Activated CD8-positive, alpha-beta T cell treated with anti-CD3 and anti-CD28 coated beads for 36 hours (primary cell): ENCODE measurements at regions not wholly inside any gene's neighbourhood (a gene's known extent, or its start where the extent isn't known, plus 50 kb on each side); places are given as distances from the start of the nearest gene placed in this dataset.

Source experiments
- ATAC-seq: fragments of 200-7000 bp; cut with Tn5 transposase; one replicate; pipeline ENCODE4 v1.10.0; 2021; ENCODE audit warnings: mild to moderate bottlenecking, moderate library complexity
- CTCF ChIA-PET: fragments of 350-600 bp; sonication (Branson Sonifier 250); formaldehyde crosslinking; loops from one replicate; lab custom pipeline; 2021; ENCODE audit warnings: antibody characterized with exemption; lab: Charles Lee
- POLR2A ChIA-PET: fragments of 350-600 bp; sonication (Branson Sonifier 250); formaldehyde crosslinking; loops from one replicate; lab custom pipeline; 2021; ENCODE audit warnings: antibody characterized with exemption; lab: Charles Lee
- DNase-seq: peaks from one replicate; pipeline ENCODE4 v3.0.0-alpha.2; 2020
- H3K27ac Mint-ChIP-seq: one replicate; pipeline ENCODE4 v1.8.0; 2021; ENCODE audit warnings: mild to moderate bottlenecking, mixed read lengths
- H3K27me3 Mint-ChIP-seq: one replicate; pipeline ENCODE4 v1.8.0; 2021; ENCODE audit warnings: mixed read lengths
- H3K36me3 Mint-ChIP-seq: one replicate; pipeline ENCODE4 v1.8.0; 2021; ENCODE audit warnings: low read depth, mixed read lengths
- H3K4me1 Mint-ChIP-seq: one replicate; pipeline ENCODE4 v1.8.0; 2021; ENCODE audit warnings: low read depth, mixed read lengths
- H3K4me3 Mint-ChIP-seq: one replicate; pipeline ENCODE4 v1.8.0; 2021; ENCODE audit warnings: mild to moderate bottlenecking, moderate library complexity, mixed read lengths
- H3K9me3 Mint-ChIP-seq: one replicate; pipeline ENCODE4 v1.8.0; 2021; ENCODE audit warnings: mixed read lengths
- intact Hi-C: fragments of 100-400 bp; cut with micrococcal nuclease; formaldehyde crosslinking; loops from one replicate; pipeline ENCODE4 v1.10.0; 2022
- TF ChIP-seq, protein P1 (sequence below): fragments of 200-600 bp; IDR thresholded peaks from one replicate; pipeline ENCODE4 v1.8.0; 2022; ENCODE audit warnings: antibody characterized with exemption, mild to moderate bottlenecking

DNA sequence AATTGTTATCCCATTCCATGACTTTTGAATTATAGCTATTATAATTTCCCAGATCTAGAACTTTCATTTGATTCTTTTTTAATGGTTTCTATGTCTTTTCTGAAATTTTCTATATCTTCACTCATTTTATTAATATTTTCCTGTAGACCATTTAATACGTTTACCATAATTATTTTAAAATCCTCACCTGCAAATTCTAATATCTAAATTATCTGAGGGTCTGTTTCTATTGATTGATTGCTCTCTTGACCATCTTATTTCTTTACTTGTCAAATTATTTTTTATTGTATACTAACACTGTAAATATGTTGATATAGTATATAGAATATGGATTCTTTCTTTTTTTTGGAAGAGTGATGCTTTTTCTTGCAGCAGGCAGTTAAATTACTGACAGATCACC is 229.3 kb upstream of the CTBP2 start:
- intact Hi-C loops, result no loop called here
- H3K4me1 Mint-ChIP-seq, result no peaks in the 10 kb centered on the region
- no peaks in the 10 kb centered on the region for H3K27me3 Mint-ChIP-seq
- POLR2A ChIA-PET, result no interaction called here
- H3K36me3 Mint-ChIP-seq, result no peaks in the 10 kb centered on the region
- CTCF ChIA-PET, result no interaction called here
- no peak overlapping the region for H3K4me3 Mint-ChIP-seq
- TF ChIP-seq, protein P1, sequence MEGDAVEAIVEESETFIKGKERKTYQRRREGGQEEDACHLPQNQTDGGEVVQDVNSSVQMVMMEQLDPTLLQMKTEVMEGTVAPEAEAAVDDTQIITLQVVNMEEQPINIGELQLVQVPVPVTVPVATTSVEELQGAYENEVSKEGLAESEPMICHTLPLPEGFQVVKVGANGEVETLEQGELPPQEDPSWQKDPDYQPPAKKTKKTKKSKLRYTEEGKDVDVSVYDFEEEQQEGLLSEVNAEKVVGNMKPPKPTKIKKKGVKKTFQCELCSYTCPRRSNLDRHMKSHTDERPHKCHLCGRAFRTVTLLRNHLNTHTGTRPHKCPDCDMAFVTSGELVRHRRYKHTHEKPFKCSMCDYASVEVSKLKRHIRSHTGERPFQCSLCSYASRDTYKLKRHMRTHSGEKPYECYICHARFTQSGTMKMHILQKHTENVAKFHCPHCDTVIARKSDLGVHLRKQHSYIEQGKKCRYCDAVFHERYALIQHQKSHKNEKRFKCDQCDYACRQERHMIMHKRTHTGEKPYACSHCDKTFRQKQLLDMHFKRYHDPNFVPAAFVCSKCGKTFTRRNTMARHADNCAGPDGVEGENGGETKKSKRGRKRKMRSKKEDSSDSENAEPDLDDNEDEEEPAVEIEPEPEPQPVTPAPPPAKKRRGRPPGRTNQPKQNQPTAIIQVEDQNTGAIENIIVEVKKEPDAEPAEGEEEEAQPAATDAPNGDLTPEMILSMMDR, result no peak
- H3K27ac Mint-ChIP-seq, result no peak overlapping the region
- H3K9me3 Mint-ChIP-seq, result peaks cover 7% of the 10 kb centered on the region
- DNase-seq, result no peak
- ATAC-seq, result no peak

DNA sequence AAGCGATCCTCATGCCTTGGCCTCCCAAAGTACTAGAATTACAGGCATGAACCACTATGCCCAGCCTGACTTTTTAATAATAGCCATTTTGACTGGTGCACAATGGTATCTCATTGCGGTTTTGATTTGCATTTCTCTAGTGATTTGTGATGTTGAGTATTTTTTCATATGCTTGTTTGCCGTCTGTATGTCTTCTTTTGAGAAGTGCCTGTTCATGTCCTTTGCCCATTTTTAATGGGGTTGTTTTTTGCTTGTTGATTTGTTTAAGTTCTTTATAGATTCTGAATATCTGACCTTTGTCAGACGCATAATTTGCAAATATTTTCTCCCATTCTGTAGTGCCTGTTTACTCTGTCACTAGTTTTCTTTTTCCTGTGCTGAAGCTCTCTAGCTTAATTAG is 219.2 kb upstream of the CTBP2 start:
- H3K4me3 Mint-ChIP-seq, result no peak overlapping the region
- intact Hi-C loops, result no loop called here
- H3K9me3 Mint-ChIP-seq, result peaks cover 16% of the 10 kb centered on the region
- DNase-seq, result no peak
- H3K36me3 Mint-ChIP-seq, result no peaks in the 10 kb centered on the region
- no peak overlapping the region for H3K27ac Mint-ChIP-seq
- H3K27me3 Mint-ChIP-seq, result peaks cover 2% of the 10 kb centered on the region
- TF ChIP-seq, protein P1, result no peak
- ATAC-seq, result no peak
- ChIA-PET POLR2A (no interaction called here), CTCF (no interaction called here)
- H3K4me1 Mint-ChIP-seq, result no peaks in the 10 kb centered on the region

DNA sequence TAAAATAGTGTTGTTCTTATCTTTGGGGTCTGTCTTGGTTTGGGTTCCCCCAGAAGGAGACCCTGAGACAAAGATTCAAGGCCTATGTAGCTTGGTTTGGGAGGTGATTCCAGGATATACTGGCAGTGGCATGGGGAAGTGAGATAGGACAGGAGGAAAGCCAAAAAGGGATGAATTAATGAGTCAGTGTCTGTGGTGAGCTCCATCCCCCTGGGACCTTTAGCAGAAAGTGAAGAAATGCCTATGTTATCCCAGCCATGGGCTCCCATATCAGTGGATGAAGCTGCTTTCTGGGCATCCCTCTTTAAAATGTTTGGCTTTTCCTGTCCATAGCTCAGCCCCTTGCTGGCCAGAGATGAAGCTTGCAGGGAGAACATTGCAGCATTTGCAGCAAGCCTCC is 217.0 kb upstream of the CTBP2 start:
- Mint-ChIP-seq H3K36me3 (no peaks in the 10 kb centered on the region), H3K4me3 (no peak overlapping the region), H3K27me3 (peaks cover 2% of the 10 kb centered on the region), H3K9me3 (peaks cover 13% of the 10 kb centered on the region), H3K4me1 (no peaks in the 10 kb centered on the region), H3K27ac (no peak overlapping the region)
- ATAC-seq (no peak), DNase-seq (no peak)
- intact Hi-C loops, result no loop called here
- POLR2A ChIA-PET, result no interaction called here
- CTCF ChIA-PET, result no interaction called here
- TF ChIP-seq, protein P1, result no peak

DNA sequence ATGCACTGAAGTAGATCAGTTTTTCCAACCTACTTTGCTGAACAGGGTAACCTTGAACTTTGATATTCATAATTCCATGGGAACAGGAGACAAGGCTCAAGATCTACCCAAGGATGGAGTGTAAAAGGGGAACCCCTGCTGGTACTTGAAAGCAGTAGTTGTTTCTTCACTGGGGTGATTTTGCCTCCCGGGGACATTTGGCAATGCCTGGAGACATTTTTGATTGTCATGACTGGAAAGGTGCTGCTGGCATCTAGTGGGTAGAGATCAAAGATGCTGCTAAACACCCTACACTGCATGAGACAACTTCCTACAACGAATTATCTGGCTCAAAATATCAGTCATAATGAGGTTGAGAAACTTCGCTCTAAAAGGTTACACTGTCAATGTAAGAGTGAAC is 214.8 kb upstream of the CTBP2 start:
- no peak for ATAC-seq
- Mint-ChIP-seq H3K9me3 (peaks cover 9% of the 10 kb centered on the region), H3K36me3 (no peaks in the 10 kb centered on the region), H3K27ac (no peak overlapping the region), H3K4me1 (no peaks in the 10 kb centered on the region), H3K27me3 (peaks cover 5% of the 10 kb centered on the region), H3K4me3 (no peak overlapping the region)
- CTCF ChIA-PET, result no interaction called here
- intact Hi-C loops, result no loop called here
- TF ChIP-seq, protein P1, result no peak
- no peak for DNase-seq
- POLR2A ChIA-PET, result no interaction called here

DNA sequence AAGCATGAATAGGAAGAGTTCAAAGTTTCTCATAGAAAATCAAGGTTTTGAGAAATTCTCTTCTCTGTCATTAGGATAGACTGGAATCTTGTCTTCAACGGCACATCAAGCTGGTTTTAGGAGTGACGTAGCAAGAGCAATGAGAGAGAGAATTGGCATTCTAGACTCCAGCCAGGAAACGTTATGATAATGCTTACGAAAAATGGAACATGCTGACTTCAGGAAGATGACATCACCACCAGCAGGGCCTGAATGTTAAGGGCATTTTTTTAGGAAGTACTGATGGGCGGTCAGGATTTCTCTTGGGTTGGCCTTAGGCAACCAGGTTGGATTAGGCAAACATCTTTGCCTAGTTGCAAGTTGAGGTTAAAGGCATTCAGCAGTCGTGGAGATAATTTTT is 213.2 kb upstream of the CTBP2 start:
- DNase-seq (no peak), ATAC-seq (no peak)
- H3K27me3 Mint-ChIP-seq, result peaks cover 5% of the 10 kb centered on the region
- no peaks in the 10 kb centered on the region for H3K9me3 Mint-ChIP-seq
- POLR2A ChIA-PET, result no interaction called here
- intact Hi-C loops, result no loop called here
- H3K4me3 Mint-ChIP-seq, result no peak overlapping the region
- H3K27ac Mint-ChIP-seq, result no peak overlapping the region
- H3K4me1 Mint-ChIP-seq, result no peaks in the 10 kb centered on the region
- CTCF ChIA-PET, result no interaction called here
- H3K36me3 Mint-ChIP-seq, result no peaks in the 10 kb centered on the region
- TF ChIP-seq, protein P1, result no peak
